GM23248 (cell line): ENCODE measurements at regions not wholly inside any gene's neighbourhood (a gene's known extent, or its start where the extent isn't known, plus 50 kb on each side); places are given as distances from the start of the nearest gene placed in this dataset.

Experiments
- EZH2 ChIP-seq: fragments of 200-600 bp; sonication (generic); IDR thresholded peaks from 2 replicates; pipeline ENCODE4 v1.6.1; 2018; ENCODE audit warnings: antibody characterized with exemption, mild to moderate bottlenecking; ENCODE audit not compliant: insufficient read depth, poor library complexity, severe bottlenecking
- EZH2phosphoT487 ChIP-seq: fragments of 200-600 bp; sonication (generic); IDR thresholded peaks from 2 replicates; pipeline ENCODE4 v1.6.1; 2018; ENCODE audit warnings: antibody characterized with exemption, moderate library complexity, mild to moderate bottlenecking, low read depth; ENCODE audit not compliant: insufficient read depth

DNA sequence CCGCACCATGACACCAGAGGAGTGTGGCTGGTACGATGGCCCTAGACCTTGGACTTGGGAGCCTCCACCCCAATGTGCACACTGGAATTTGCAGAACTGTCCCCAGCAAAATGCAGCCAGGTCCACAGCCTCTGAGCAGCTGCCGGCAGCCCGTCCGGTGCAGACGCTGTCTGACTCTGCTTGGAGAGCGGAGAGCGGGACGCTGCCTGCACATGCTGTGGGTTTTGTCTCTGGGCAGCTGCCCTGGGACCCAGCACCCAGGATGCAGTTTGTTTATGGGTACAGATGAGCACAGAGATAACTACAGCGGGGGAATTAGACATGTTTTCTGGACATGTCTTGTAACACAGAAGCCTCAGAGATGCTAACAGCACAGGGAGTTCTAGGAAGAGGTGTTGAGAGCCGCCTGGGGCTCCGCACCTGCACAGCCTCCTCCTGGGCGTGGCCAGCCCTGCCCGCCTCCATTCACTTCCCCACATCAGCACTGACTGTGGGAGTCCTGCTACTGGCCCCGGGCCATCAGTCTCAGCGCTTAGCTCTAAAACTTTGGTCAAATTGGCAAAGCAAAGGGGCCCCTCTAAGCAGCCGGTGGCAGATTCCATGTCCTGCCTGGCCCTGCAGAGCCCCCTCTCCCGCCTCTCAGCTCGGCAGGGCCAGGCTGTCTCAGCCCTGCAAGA is 159.6 kb downstream of the IRX2 start:
- no peak for TF ChIP-seq EZH2phosphoT487
- TF ChIP-seq EZH2 = no peak
